NCI-H524 treated with DMSO at 0.1 percent for 48 hours (cell line): ENCODE measurements at regions not wholly inside any gene's neighbourhood (a gene's known extent, or its start where the extent isn't known, plus 50 kb on each side); places are given as distances from the start of the nearest gene placed in this dataset.

Experiments
- DNase-seq: peaks from one replicate; lab custom pipeline; 2025; lab: John Stamatoyannopoulos, UW

DNA sequence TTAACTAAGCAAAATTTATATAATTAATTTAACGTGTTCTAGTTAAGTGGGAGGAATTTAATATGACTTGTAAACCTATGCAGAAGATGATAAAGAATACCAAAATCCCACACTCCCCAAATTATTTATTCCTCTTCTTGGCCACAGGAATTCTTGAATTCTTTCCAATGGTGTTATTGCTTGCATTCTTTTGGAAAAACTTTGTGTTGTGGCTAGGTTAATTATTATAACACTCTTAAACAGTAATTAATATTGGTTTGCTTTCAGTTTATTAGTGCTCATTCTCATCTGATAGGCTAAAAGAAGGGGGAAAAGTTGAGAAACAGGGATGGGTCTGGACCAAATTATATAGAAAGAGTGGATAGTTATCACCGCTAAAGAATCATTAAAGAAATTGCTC lies 141.5 kb upstream of the PABPC4L start:
- DNase-seq = no peak

DNA sequence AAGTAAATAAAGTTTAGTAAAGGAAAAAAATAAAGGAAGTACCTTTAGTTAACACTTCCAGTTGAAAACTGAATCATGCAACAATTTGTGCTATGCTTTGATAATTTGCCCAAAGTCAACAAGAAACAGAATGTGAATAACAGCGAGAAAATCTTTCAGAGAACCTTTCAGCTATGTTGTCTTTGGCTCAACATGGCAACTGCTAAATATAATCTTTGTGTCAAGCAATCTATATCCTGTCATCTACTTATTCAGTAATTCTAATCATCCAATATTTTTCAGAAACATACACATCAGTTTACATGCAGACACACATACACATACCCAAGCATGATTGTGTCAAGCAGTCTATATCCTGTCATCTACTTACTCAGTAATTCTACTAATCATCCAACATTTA lies 136.0 kb upstream of the PABPC4L start:
- DNase-seq = no peak

DNA sequence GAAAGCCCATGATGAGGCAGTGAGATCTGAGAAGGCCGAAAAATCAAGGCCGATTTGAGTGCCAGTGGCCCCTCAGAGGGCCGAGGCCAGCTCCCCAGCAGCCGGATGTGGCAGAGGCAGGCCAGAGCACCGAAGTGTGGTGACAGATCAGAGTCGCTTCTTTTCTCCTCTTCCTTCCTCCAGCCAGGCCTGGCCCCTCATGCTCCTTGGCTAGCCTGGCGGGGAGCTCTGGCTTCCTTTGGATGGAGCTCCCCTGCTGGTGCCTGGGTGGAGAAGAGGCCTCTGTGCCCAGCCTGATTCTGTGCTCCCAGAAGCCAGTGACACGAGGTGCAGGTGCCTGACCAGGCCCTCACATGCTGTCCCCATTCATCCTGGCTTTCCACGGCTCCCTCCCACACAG lies 127.2 kb upstream of the PABPC4L start:
- no peak for DNase-seq

DNA sequence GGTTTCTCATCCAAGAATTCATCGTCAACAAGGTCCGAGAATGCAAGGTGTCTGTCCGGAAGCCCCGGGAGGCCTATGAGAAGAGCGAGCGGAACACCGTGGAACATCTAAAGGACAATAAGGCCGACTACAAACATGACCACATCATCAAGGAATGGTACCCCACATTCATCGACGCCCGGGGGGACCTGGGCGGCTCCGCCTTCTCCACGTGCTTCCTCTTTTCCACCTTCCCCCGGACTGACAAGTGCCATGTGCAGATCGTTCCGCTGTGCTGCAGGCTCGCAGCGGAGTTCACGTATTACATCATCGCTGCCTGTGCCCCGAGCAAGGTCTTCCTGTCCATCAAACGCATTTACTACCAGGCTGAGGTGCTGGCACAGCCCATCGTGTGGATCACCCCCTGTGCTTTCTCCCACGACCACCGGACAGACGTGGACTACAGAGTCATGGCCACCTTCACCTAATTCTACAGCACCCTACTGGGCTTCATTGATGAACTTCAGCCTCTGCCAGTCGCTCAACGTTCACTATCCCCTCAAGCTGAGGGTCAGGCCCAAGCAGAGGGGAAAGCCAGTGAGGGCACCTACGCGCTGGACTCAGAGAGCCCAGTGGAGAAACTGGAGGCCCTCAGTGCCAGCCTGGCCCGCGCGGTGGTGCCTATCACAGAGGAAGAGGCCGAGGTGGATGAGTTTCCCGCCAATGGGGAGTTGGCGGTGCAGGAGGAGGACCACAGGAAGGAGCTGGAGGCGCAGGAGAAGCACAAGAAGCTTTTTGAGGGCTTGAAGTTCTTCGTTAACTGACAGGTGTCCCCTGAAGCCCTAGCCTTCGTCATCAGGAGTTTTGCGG lies 125.9 kb upstream of the PABPC4L start:
- no peak for DNase-seq

DNA sequence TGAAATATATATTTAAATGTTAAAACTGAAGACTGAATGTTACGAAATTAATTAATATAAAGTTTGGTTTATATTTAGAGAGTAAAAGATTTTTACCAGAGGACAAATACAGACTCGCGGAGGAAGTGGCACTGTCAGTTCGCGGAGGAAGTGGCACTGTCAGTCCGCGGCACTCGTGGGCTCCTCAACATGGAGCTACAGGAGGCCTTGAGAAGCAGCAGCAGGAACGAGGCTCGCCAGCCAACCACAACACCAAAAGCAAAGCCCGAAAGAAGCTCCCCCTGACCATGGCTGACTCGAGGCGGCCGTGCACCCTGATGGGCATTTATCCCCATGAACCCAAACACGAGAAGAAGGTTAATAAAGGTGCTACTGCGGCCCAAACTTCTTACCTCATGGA lies 125.3 kb upstream of the PABPC4L start:
- DNase-seq = no peak

DNA sequence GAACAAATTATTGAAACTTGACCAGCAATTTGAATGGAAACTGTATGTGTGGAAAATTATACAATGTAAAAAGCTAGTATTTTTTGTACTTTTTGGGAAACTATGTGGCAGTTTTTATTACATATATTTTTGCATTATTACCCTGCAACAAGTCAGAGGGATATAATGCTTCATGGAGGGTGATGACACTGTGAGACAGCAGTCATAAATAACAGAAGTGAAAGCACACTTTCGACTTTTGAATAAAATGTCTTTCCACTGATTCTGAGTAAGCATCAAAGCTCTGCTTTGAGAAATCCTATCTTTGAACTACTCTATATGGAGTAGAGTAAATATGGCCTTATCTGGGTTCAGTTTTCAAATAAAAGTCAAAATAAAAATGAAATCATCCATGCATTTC lies 122.6 kb upstream of the PABPC4L start:
- DNase-seq = no peak

DNA sequence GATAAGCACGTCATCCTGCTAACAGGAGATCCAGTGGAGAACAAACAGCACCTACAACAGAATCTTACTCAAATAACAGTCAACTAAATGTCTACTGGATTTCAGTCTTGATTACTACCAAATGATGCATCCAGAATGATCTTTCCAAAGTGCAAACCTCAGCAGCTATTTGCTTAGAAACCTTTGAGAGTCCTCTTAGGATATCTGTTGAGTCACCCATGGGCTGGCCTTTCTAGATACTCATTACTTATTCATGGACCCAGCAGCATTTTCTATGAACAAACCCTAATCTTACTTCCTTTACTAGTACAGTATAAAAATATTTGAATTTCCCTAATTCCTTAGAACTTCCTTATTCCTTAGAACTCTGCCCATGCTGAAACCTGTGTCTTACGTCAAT lies 118.5 kb upstream of the PABPC4L start:
- DNase-seq = no peak

DNA sequence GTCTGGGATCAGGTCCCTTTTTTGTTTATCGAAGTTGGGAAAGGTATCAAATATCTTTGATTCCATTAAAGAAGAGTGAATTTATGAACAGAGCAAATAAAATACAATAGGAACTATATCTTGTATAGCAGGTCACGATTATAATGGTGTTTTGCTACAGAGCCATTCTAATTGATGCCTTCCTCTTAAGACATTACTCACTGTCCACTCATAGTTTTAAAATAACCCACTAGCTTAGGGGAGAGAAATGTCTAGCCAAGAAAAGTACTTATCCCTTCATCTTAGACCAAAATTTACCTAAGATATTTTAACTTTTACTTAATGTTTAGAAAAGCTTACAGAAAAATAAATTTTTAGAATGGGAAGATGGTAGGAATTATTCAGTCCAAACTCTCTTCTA lies 112.0 kb upstream of the PABPC4L start:
- no peak for DNase-seq

DNA sequence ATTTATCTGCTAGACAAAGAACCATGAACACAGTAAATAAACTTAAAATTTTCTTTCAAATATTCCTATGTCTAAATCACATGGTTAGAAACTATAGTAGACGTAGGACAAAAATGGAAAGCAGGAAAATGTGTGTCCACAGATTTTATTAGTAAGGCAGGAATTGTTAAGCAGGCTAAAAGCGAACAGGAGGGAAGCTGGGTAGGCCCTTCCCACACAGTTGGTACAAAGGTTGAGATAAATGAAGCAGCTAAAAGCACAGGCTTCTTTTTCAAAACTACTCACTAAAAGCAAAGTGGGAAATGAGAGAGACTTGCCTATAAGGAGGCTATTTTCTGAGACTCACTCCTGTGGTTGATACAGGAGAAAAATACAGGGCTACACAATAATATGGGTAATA lies 108.1 kb upstream of the PABPC4L start:
- no peak for DNase-seq

DNA sequence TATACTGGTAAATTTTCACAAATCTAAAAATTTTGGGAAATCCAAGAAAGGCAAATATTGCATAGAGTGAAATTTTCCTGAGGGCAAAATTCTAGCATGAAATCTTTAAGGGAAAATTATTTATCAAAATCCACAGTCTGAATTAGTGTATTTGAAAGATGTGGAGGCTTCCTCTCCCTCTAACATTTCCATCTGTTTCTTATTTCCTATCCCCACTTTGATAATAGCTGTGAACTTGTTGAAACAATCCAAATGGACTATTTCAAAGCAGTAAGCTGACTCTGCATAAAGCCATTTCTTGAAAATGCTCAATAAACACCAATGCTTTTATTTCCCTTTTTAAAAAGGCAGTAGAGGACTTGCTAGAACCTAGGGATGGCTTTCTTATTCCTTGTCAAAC lies 107.3 kb upstream of the PABPC4L start:
- DNase-seq = no peak

DNA sequence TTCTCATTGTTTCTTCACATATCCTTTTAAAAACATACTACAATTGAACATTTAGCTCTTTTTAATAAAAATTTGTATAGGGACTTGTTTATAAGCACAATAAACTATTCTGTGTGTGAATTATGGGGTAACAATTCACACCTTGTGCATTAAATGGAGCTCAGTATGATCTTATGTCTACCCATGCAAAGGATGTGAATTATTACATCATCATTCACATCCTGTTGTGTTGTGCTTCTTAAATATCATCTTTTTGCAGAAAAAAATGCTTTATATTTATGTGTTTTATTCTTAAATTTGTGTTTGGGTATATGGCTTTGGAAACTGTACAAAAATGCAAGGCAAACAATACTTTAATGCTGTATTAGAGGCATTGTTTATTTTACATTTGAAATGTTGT lies 96.7 kb upstream of the PABPC4L start:
- no peak for DNase-seq

DNA sequence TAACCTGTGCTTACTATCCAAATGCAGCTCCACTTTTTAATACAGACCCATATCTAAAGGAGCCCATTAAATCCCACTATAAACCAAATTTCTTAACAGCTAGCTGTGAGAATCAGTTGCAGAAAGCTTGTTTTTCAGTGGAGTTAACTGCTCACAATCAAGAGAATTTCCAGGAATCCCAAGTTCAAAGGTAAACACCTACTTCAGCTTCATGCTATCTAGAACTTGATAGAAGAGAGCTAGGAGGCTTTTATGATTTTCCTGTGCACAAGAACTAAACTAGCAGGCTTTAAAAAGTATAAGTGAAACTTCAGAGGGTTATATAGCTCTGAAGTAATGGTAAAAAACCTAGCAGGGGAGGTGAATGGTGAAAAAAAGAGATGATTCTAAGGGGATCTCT lies 96.2 kb upstream of the PABPC4L start:
- DNase-seq = no peak

DNA sequence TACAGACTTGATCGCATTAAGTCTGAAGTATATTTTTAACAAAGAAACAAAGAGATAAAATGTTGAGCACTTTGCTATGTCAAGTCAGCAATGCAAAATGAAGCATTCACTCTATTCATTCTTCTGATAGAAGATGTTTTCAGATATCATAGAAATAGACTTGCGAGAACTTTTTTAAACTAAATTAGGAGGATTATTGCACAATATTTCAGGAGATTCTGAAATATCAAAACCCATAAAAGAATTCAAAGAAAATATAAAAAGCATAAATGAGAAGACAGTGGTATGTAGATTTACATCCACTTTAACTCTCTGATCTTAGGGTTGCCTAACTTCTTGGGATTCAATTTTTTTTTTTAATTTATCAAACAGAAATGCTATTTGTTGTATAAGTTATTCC lies 81.1 kb upstream of the PABPC4L start:
- no peak for DNase-seq

DNA sequence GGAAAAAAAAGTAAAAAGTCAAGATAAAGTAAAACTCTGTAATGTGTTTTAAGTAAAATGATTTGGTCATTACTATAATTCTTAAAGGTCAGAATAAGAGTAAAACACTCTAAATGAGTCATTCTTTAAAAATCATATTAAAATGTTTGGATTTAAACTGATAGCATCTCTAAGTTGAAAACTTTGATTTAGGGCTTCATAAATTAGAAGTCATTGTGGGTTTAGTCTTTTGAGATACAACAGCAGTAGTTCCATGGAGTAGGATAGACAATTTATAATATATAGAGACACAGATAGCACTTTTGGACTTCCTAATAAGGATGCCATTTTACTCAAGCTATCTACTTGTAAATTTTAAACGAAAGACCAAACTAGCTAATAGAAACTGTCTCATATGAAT lies 77.1 kb upstream of the PABPC4L start:
- no peak for DNase-seq

DNA sequence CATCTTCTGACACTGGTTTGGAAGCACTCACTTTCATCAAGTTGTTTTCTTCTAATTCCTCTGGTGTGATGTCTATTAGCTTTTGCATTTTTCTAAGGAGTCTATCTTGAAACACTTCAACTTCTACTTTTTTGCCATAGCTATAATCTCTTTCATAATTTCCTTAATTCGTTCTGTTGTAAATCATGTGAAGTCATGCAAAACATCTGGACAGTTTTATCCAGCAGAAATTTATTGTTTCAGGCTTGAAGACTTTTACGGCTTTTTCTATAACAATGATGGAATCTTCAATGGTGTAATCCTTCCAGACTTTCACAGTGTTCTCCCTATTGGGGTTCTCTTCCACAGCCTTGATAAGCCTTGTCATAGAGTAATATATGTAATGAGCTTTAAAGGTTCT lies 74.9 kb upstream of the PABPC4L start:
- no peak for DNase-seq

DNA sequence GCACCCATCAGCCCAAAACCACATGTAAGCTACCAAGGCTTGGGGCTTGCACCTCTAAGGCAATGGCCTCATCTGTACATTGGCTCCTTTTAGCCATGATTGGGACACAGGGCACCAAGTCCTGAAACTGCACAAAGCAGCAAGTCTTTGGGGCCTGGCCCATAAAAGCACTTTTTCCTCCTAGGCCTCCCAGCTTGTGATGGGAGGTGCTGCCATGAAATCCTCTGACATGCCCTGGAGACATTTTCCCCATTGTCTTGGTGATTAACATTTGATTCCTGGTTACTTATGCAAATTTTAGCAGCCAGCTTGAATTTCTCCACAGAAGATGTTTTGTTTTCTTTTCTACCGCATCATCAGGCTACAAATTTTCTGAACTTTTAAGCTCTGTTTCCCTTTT lies 58.5 kb upstream of the PABPC4L start:
- DNase-seq = no peak
